CD4-positive, CD25-positive, alpha-beta regulatory T cell (primary cell): ENCODE measurements at regions not wholly inside any gene's neighbourhood (a gene's known extent, or its start where the extent isn't known, plus 50 kb on each side); places are given as distances from the start of the nearest gene placed in this dataset.
"Not testable (repeated sequence)": the region's sequence is repeated elsewhere in the genome, so short reads cannot be mapped to it uniquely, and the experiment has no call there.

ENCODE experiments used
- ATAC-seq, 2 donors: fragments of 150-1000 bp; cut with Tn5 transposase; one replicate each; pipeline ENCODE4 v1.10.0; 2021; ENCODE audit warnings: low read depth in 2 of 2, moderate number of reproducible peaks in 2 of 2, moderate library complexity in 1 of 2
- DNase-seq, 3 donors: peaks; one replicate each; pipeline versions ENCODE4 v3.0.0 to v3.0.0-alpha.2; 2012 to 2022; ENCODE audit warnings: mixed read lengths in 1 of 3
- H3K27ac ChIP-seq: one replicate; pipeline ENCODE4 v1.7.0; 2013; ENCODE audit warnings: mild to moderate bottlenecking, low read length; ENCODE audit not compliant: insufficient read depth, poor library complexity, severe bottlenecking
- H3K27me3 ChIP-seq: one replicate; pipeline ENCODE4 v1.7.0; 2013; ENCODE audit warnings: low read length; ENCODE audit not compliant: control insufficient read depth, insufficient read depth
- H3K36me3 ChIP-seq: one replicate; pipeline ENCODE4 v1.7.0; 2013; ENCODE audit warnings: mild to moderate bottlenecking, low read length, moderate library complexity; ENCODE audit not compliant: control insufficient read depth, insufficient read depth
- H3K4me1 ChIP-seq: 2 replicates; pipeline ENCODE4 v1.7.0; 2013; ENCODE audit warnings: mild to moderate bottlenecking, low read length; ENCODE audit not compliant: insufficient read depth, control insufficient read depth, poor library complexity, severe bottlenecking
- H3K4me3 ChIP-seq: one replicate; pipeline ENCODE4 v1.7.0; 2013; ENCODE audit warnings: low read depth, mild to moderate bottlenecking, low read length, moderate library complexity
- H3K9me3 ChIP-seq, 2 experiments: 1 replicate in 1 of 2; 2 replicates in 1 of 2; pipeline ENCODE4 v1.7.0; 2013; ENCODE audit warnings: low read length in 2 of 2, mild to moderate bottlenecking in 1 of 2, moderate library complexity in 1 of 2; ENCODE audit not compliant: control insufficient read depth in 2 of 2
- H3K27ac Mint-ChIP-seq, 3 donors: one replicate each; pipeline ENCODE4 v1.8.0; 2020 to 2022; ENCODE audit warnings: mild to moderate bottlenecking in 3 of 3, mixed read lengths in 3 of 3, moderate library complexity in 2 of 3
- H3K27me3 Mint-ChIP-seq: one replicate; pipeline ENCODE4 v1.8.0; 2022; ENCODE audit warnings: mild to moderate bottlenecking, mixed read lengths
- H3K36me3 Mint-ChIP-seq: one replicate; pipeline ENCODE4 v1.8.0; 2020; ENCODE audit warnings: mixed read lengths
- H3K4me1 Mint-ChIP-seq, 4 donors: one replicate each; pipeline ENCODE4 v1.8.0; 2020 to 2022; ENCODE audit warnings: mixed read lengths in 4 of 4, mild to moderate bottlenecking in 1 of 4
- H3K4me3 Mint-ChIP-seq, 4 donors: one replicate each; pipeline ENCODE4 v1.8.0; 2020 to 2022; ENCODE audit warnings: mild to moderate bottlenecking in 4 of 4, mixed read lengths in 4 of 4, moderate library complexity in 3 of 4
- H3K9me3 Mint-ChIP-seq, 7 donors: one replicate each; pipeline ENCODE4 v1.8.0; 2020 to 2022; ENCODE audit warnings: mixed read lengths in 7 of 7, mild to moderate bottlenecking in 3 of 7, moderate library complexity in 2 of 7

- H3K36me3 Mint-ChIP-seq = no peaks in the 10 kb centered on the region
- Histone ChIP-seq H3K27me3 (no peaks in the 10 kb centered on the region), H3K4me1 (no peaks in the 10 kb centered on the region), H3K27ac (no peak overlapping the region), H3K4me3 (no peak overlapping the region), H3K9me3 (no peaks in the 10 kb centered on the region), H3K36me3 (no peaks in the 10 kb centered on the region)
- ATAC-seq (no peak), DNase-seq (no peak)
- no peaks in the 10 kb centered on the region for H3K4me1 Mint-ChIP-seq
- H3K4me3 Mint-ChIP-seq = no peak overlapping the region
- H3K9me3 Mint-ChIP-seq = peaks cover 0 to 14% (median 3%) of the 10 kb centered on the region in 7 donors
- no peak overlapping the region for H3K27ac Mint-ChIP-seq
- no peaks in the 10 kb centered on the region for H3K27me3 Mint-ChIP-seq
These were observed 84.9 kb upstream of the ZNF536 start for GRCh38 chr19:30287259-30287658.

GRCh38 chr19:30287973-30288372, 84.2 kb upstream of the ZNF536 start:
- no peaks in the 10 kb centered on the region for H3K4me1 ChIP-seq
- ATAC-seq (no peak), DNase-seq (no peak)
- Mint-ChIP-seq H3K9me3 (peaks cover 0 to 15% (median 3%) of the 10 kb centered on the region in 7 donors), H3K36me3 (no peaks in the 10 kb centered on the region), H3K4me3 (no peak overlapping the region), H3K27ac (no peak overlapping the region), H3K4me1 (no peaks in the 10 kb centered on the region), H3K27me3 (no peaks in the 10 kb centered on the region)
- no peak overlapping the region for H3K27ac ChIP-seq
- H3K4me3 ChIP-seq = no peak overlapping the region
- no peaks in the 10 kb centered on the region for H3K36me3 ChIP-seq
- H3K9me3 ChIP-seq = no peaks in the 10 kb centered on the region
- no peaks in the 10 kb centered on the region for H3K27me3 ChIP-seq

DNA sequence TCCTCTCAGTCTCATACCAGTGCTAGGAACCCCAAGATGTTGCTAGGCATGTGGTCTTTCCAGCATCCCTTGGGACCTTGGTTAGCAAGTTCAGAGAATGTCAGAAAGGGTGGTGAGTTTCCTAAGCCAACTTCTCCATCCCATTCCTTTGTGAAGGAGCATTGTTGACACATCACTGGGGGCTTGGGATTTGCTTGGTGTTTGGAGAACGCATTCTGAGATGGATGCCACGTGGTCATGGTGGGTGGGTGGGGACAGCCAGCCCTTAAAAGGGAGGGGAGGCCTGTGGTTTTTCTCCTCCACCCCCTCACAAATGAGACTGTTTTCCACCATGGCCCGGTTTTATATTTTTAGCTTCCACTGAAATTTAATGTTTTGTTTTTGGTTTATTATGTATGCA, 83.3 kb upstream of the ZNF536 start:
- Histone ChIP-seq H3K4me3 (no peak overlapping the region), H3K27ac (no peak overlapping the region), H3K36me3 (no peaks in the 10 kb centered on the region), H3K4me1 (no peaks in the 10 kb centered on the region), H3K9me3 (no peaks in the 10 kb centered on the region), H3K27me3 (no peaks in the 10 kb centered on the region)
- Mint-ChIP-seq H3K9me3 (peaks cover 0 to 17% (median 3%) of the 10 kb centered on the region in 7 donors), H3K27me3 (no peaks in the 10 kb centered on the region), H3K27ac (no peak overlapping the region), H3K36me3 (no peaks in the 10 kb centered on the region), H3K4me3 (no peak overlapping the region), H3K4me1 (no peaks in the 10 kb centered on the region)
- no peak for DNase-seq
- ATAC-seq = no peak

DNA sequence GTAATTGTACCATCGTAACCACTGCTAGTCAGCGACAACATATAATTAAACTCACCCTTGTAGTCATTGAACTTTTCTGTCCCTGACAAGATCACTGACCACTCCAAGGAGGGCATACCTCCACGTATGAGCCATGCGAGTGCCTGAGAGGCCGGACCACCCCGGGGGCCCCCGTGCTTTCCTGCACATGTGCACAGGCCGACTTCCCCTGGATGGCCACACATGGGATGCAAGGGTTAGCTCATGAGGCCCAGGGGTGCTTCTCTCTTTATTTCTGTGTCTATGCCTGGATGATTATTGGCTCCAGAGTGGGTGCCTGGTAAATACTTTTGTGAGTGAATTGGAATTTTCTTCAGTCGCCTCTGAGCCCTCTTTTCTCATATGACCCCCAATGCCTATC, 82.8 kb upstream of the ZNF536 start:
- H3K9me3 ChIP-seq = no peaks in the 10 kb centered on the region
- H3K27ac ChIP-seq = no peak overlapping the region
- Mint-ChIP-seq H3K4me3 (no peak overlapping the region), H3K4me1 (no peaks in the 10 kb centered on the region), H3K36me3 (no peaks in the 10 kb centered on the region), H3K27me3 (no peaks in the 10 kb centered on the region), H3K9me3 (peaks cover 0 to 17% (median 3%) of the 10 kb centered on the region in 7 donors), H3K27ac (no peak overlapping the region)
- no peaks in the 10 kb centered on the region for H3K4me1 ChIP-seq
- DNase-seq (no peak), ATAC-seq (no peak)
- H3K36me3 ChIP-seq = no peaks in the 10 kb centered on the region
- no peaks in the 10 kb centered on the region for H3K27me3 ChIP-seq
- no peak overlapping the region for H3K4me3 ChIP-seq

- H3K27me3 ChIP-seq, H3K4me1 Mint-ChIP-seq, DNase-seq, H3K36me3 Mint-ChIP-seq, H3K27ac ChIP-seq, ATAC-seq, H3K27ac Mint-ChIP-seq, H3K4me3 Mint-ChIP-seq, H3K4me1 ChIP-seq, H3K27me3 Mint-ChIP-seq, H3K36me3 ChIP-seq, H3K9me3 ChIP-seq, H3K4me3 ChIP-seq: not testable (repeated sequence)
- peaks cover 0 to 17% (median 5%) of the 10 kb centered on the region in 7 donors for H3K9me3 Mint-ChIP-seq
These were observed 81.4 kb upstream of the ZNF536 start for GRCh38 chr19:30290805-30291204.

DNA sequence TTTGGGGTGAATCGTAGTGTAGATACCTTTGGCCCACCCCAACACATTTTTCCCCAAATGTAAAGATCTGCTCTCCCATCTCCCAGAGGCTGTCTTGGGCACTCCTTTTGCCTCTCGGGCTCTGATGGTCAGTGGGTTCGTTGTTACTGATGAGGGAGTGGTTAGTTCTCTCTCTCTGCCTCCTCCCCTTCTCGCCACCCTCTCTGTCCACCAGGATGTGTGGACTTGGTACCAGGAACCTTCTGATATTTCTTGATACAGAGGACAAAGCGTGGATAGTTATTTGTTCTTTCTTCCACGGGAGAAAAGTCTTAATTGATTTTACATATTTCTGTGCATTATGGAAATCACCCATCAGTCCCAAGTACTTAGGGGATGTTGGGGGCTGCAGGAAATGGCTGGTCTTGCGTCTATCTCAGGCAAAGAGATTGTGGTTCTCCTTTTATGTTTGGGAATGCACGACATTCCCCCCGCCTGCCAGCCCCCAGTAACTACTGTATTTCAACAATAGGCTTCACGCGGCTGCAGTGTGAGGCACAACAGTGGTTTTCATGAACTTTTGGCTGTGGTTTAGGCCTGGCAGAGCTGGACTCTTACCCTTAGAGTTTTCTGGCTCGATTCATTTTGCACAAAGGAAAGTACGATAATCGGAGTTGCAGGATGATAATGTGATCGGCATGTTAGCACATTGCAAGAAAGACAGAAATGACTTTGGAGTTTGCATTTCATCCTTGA, 79.0 kb upstream of the ZNF536 start:
- Histone ChIP-seq H3K4me1 (no peaks in the 10 kb centered on the region), H3K4me3 (no peak overlapping the region), H3K9me3 (no peaks in the 10 kb centered on the region), H3K27me3 (no peaks in the 10 kb centered on the region), H3K36me3 (no peaks in the 10 kb centered on the region), H3K27ac (no peak overlapping the region)
- Mint-ChIP-seq H3K4me3 (no peak overlapping the region), H3K27ac (no peak overlapping the region), H3K9me3 (peaks cover 0 to 10% (median 4%) of the 10 kb centered on the region in 7 donors), H3K27me3 (no peaks in the 10 kb centered on the region), H3K4me1 (no peaks in the 10 kb centered on the region), H3K36me3 (no peaks in the 10 kb centered on the region)
- ATAC-seq (no peak), DNase-seq (no peak)

GRCh38 chr19:30297969-30298368, 74.2 kb upstream of the ZNF536 start:
- no peaks in the 10 kb centered on the region for H3K9me3 ChIP-seq
- H3K36me3 ChIP-seq = no peaks in the 10 kb centered on the region
- Mint-ChIP-seq H3K4me3 (no peak overlapping the region), H3K27me3 (no peaks in the 10 kb centered on the region), H3K4me1 (no peaks in the 10 kb centered on the region), H3K27ac (no peak overlapping the region), H3K9me3 (peaks cover 0 to 2% (median 0%) of the 10 kb centered on the region in 7 donors), H3K36me3 (no peaks in the 10 kb centered on the region)
- H3K27ac ChIP-seq = no peak overlapping the region
- H3K27me3 ChIP-seq = no peaks in the 10 kb centered on the region
- DNase-seq (no peak), ATAC-seq (no peak)
- no peaks in the 10 kb centered on the region for H3K4me1 ChIP-seq
- no peak overlapping the region for H3K4me3 ChIP-seq

- H3K4me3 Mint-ChIP-seq = no peak overlapping the region
These were observed 69.0 kb upstream of the ZNF536 start for GRCh38 chr19:30303131-30303654.

More at GRCh38 chr19:30303131-30303654, 69.0 kb upstream of the ZNF536 start:
- no peaks in the 10 kb centered on the region for H3K4me1 ChIP-seq
- no peaks in the 10 kb centered on the region for H3K9me3 ChIP-seq
- H3K27ac ChIP-seq = no peak overlapping the region
- no peak overlapping the region for H3K27ac Mint-ChIP-seq
- no peaks in the 10 kb centered on the region for H3K27me3 Mint-ChIP-seq
- H3K9me3 Mint-ChIP-seq = no peaks in the 10 kb centered on the region
- no peaks in the 10 kb centered on the region for H3K36me3 Mint-ChIP-seq
- DNase-seq = no peak
- no peaks in the 10 kb centered on the region for H3K27me3 ChIP-seq
- H3K4me3 ChIP-seq = no peak overlapping the region
- no peaks in the 10 kb centered on the region for H3K36me3 ChIP-seq
- H3K4me1 Mint-ChIP-seq = no peaks in the 10 kb centered on the region
- no peak for ATAC-seq
